ENCODE measurements at regions not wholly inside any gene's neighbourhood (a gene's known extent, or its start where the extent isn't known, plus 50 kb on each side); places are given as distances from the start of the nearest gene placed in this dataset.

GRCh38 chr12:87150969-87151662, 878.1 kb downstream of the C12orf50 start:
- TF ChIP-seq CTCF (IDR thresholded peaks at IDR 0.05) (no peak), POLR2A (IDR thresholded peaks at IDR 0.05) (no peak)
